ENCODE measurements at regions not wholly inside any gene's neighbourhood (a gene's known extent, or its start where the extent isn't known, plus 50 kb on each side); places are given as distances from the start of the nearest gene placed in this dataset.

GRCh38 chr10:126732308-126732707, 61.8 kb upstream of the C10orf90 start:
- Histone ChIP-seq H3K4me3 (no peak overlapping the region), H3K4me1 (no peaks in the 10 kb centered on the region), H3K27ac (no peak overlapping the region), H3K36me3 (ENCODE audit: low read depth, missing control alignments) (no peaks in the 10 kb centered on the region), H3K27me3 (no peaks in the 10 kb centered on the region), H3K9me3 (no peaks in the 10 kb centered on the region)
- DNase-seq = no peak
- WGBS, 2 donors = 72 to 89% methylated on average over 3 to 5 of the region's 5 CpGs
- intact Hi-C loops (cut with DNase I; ENCODE audit: low total_unique reads) = no loop called here
- TF ChIP-seq CTCF (IDR thresholded peaks at IDR 0.05) = no peak
- no peak for TF ChIP-seq POLR2A (IDR thresholded peaks at IDR 0.05)

GRCh38 chr10:126732868-126733267, 62.4 kb upstream of the C10orf90 start:
- Histone ChIP-seq H3K9me3 (no peaks in the 10 kb centered on the region), H3K4me3 (no peak overlapping the region), H3K4me1 (no peaks in the 10 kb centered on the region), H3K27me3 (no peaks in the 10 kb centered on the region), H3K27ac (no peak overlapping the region), H3K36me3 (ENCODE audit: low read depth, missing control alignments) (no peaks in the 10 kb centered on the region)
- 73 to 85% methylated on average over 5 of the region's 5 CpGs for WGBS, 2 donors
- no peak for DNase-seq
- intact Hi-C loops (cut with DNase I; ENCODE audit: low total_unique reads) = no loop called here
- TF ChIP-seq POLR2A (IDR thresholded peaks at IDR 0.05) (no peak), CTCF (IDR thresholded peaks at IDR 0.05) (no peak)

GRCh38 chr10:126734015-126734414, 63.5 kb upstream of the C10orf90 start:
- WGBS, 2 donors = 62 to 74% methylated on average over 3 of the region's 3 CpGs
- Histone ChIP-seq H3K36me3 (ENCODE audit: low read depth, missing control alignments) (no peaks in the 10 kb centered on the region), H3K4me1 (no peaks in the 10 kb centered on the region), H3K27ac (no peak overlapping the region), H3K4me3 (no peak overlapping the region), H3K27me3 (no peaks in the 10 kb centered on the region), H3K9me3 (no peaks in the 10 kb centered on the region)
- intact Hi-C loops (cut with DNase I; ENCODE audit: low total_unique reads) = no loop called here
- no peak for TF ChIP-seq CTCF (IDR thresholded peaks at IDR 0.05)
- no peak for TF ChIP-seq POLR2A (IDR thresholded peaks at IDR 0.05)
- DNase-seq = no peak

GRCh38 chr10:126734967-126735366, 64.5 kb upstream of the C10orf90 start:
- H3K9me3 ChIP-seq = no peaks in the 10 kb centered on the region
- TF ChIP-seq POLR2A (IDR thresholded peaks at IDR 0.05) = no peak
- TF ChIP-seq CTCF (IDR thresholded peaks at IDR 0.05) = no peak
- no peaks in the 10 kb centered on the region for H3K27me3 ChIP-seq
- H3K27ac ChIP-seq = no peak overlapping the region
- intact Hi-C loops (cut with DNase I; ENCODE audit: low total_unique reads) = no loop called here
- H3K4me3 ChIP-seq = no peak overlapping the region
- H3K4me1 ChIP-seq = no peaks in the 10 kb centered on the region
- H3K36me3 ChIP-seq (ENCODE audit: low read depth, missing control alignments) = no peaks in the 10 kb centered on the region
- DNase-seq = no peak
- 74 to 80% methylated on average over 1 to 3 of the region's 3 CpGs for WGBS, 2 donors

GRCh38 chr10:126736142-126736541, 65.6 kb upstream of the C10orf90 start:
- Histone ChIP-seq H3K36me3 (ENCODE audit: low read depth, missing control alignments) (no peaks in the 10 kb centered on the region), H3K4me1 (no peaks in the 10 kb centered on the region), H3K27me3 (no peaks in the 10 kb centered on the region), H3K9me3 (no peaks in the 10 kb centered on the region), H3K4me3 (no peak overlapping the region), H3K27ac (no peak overlapping the region)
- 89 to 95% methylated on average over 4 to 5 of the region's 5 CpGs for WGBS, 2 donors
- intact Hi-C loops (cut with DNase I; ENCODE audit: low total_unique reads) = no loop called here
- DNase-seq = no peak
- TF ChIP-seq POLR2A (IDR thresholded peaks at IDR 0.05) (no peak), CTCF (IDR thresholded peaks at IDR 0.05) (no peak)

All from testis (tissue), 2 donors.